ENCODE measurements at regions not wholly inside any gene's neighbourhood (a gene's known extent, or its start where the extent isn't known, plus 50 kb on each side); places are given as distances from the start of the nearest gene placed in this dataset.
"Not testable (repeated sequence)": the region's sequence is repeated elsewhere in the genome, so short reads cannot be mapped to it uniquely, and the experiment has no call there.

GRCh38 chr18:30142248-30142647 is 900.3 kb downstream of the DSC3 start:
- DNase-seq: no peak

DNA sequence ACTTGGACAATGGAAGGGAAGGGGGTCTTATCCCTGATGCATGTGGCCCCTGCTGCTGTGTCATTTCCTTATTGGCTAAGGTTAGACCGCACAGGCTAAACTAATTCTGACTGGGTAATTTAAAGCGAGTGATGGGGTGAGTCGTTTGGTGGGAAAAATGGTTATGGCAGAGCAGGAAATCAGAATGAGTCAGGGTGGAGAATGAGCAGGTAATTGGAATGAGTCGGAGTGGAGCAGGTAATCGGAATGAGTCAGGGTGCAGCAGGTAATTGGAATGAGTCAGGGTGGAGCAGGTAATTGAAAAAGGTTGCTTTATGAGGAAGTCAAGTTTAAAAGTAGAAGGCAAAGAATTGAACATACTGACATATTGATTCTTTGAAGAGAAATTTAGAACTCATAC is 901.0 kb downstream of the DSC3 start:
- DNase-seq: not testable (repeated sequence)

GRCh38 chr18:30139631-30140287 is 902.8 kb downstream of the DSC3 start:
- DNase-seq: no peak

DNA sequence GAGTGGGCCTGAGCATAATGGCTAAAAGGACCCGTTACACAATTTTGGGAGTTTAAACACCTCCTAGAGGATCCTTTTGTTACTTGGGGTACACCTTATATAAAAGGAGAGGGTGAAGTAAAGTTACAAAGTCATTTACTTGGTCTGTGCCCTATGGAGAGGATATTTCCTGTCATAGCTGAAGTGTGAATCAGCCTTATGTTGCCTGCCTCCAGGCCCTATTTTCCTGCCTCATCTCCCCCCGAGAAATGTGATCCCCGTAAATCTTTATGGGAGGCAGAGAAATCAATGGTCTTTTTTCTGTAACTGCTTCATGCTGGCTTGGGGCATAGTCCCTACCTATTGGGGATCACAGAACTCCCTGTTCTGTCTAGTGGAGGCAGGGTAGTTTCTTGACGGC is 906.6 kb downstream of the DSC3 start:
- no peak for DNase-seq

DNA sequence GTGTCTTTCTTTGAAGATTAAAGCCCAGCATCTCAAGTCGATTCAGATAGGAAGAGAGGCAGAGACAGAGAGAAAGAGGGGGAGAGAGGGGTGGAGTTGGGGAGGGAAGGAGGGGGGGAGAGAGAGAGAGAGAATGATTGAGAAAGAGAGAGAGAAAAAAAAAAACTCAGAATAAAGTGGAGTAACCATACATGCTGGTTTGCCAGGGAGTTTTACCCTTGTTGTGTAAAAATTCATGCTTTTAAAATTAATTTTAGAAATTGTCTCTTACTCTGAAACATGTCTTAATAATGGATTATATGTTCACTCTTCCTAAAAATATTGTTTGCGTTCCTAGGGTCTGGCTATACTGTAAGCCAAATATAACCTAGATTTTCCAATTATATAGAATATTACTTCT is 908.5 kb downstream of the DSC3 start:
- DNase-seq: no peak

GRCh38 chr18:30132959-30133358 is 909.6 kb downstream of the DSC3 start:
- DNase-seq: no peak

DNA sequence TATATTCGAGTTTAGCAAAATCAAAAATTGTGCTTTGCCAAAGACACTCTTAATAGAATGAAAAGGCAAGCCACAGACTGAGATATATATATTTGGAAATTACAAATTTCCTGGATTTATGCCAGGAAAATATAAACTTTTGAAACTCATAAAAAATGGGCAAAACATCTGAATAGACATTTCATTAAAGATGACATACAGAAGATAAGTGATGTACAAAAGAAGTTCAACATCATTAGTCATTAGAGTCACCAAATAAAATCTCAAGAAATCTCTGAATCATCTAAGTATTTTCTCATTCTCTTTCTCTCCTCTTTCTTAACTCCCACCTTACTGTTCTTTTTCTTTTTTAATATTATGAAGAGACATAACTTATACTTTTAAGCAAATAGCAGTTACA is 921.1 kb downstream of the DSC3 start:
- DNase-seq: no peak

GRCh38 chr18:30113454-30113853 is 929.1 kb downstream of the DSC3 start:
- no peak for DNase-seq

DNA sequence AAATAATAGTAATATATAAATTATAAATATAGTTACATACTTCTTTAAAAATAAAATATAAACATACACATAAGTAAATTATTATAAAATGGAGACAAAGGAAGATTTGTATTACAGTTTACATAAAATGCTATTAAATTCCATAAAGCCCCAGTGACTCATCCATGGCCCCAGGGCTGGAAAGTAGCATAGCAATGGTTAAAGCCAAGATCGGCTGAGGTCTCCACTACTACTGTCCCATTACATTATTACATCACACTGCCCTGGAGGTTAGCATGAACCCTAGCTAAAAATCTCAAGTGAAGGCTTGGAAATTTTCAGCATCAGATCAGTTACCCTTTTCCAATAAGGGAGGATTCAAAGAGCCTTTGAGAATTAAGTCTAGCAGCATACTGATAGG is 936.2 kb downstream of the DSC3 start:
- no peak for DNase-seq

GRCh38 chr18:30103881-30104280 is 938.7 kb downstream of the DSC3 start:
- DNase-seq: no peak

DNA sequence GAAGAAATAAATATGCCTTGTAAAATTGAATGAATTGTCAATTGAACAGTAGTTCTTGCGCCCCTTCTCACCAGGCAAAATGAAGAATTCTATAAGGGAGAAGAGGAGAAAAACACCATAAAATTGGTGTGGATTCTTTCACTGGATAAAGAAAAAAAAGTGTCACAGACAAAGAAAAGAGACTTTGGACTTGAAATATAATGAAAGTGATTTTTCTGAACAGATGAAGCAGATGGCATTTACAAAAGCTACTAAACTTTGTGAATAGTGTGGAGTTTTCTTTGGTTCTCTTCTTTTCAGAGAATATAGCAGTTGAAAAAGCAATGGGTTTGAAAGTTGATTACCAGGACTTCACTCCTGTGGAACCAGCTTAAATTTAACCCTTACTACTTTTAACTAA is 945.7 kb downstream of the DSC3 start:
- DNase-seq: no peak

GRCh38 chr18:30094556-30094955 is 948.0 kb downstream of the DSC3 start:
- DNase-seq: no peak

DNA sequence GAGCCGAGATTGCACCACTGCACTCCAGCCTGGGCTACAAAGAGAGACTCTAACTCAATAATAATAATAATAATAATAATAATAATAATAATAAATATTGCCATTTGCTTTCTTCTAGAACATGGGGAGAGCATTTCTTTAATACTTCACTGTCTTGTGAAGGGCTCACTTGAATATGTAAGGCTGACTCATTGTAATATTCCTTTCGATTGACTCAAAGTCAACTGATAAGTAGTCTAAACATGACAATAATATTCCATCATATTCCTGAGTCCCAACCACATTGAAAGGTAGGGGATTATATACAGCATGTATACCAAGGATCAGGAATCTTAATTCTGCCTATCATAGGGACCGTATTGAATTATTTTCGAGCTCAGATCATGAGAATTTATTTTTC is 949.2 kb downstream of the DSC3 start:
- DNase-seq: no peak

DNA sequence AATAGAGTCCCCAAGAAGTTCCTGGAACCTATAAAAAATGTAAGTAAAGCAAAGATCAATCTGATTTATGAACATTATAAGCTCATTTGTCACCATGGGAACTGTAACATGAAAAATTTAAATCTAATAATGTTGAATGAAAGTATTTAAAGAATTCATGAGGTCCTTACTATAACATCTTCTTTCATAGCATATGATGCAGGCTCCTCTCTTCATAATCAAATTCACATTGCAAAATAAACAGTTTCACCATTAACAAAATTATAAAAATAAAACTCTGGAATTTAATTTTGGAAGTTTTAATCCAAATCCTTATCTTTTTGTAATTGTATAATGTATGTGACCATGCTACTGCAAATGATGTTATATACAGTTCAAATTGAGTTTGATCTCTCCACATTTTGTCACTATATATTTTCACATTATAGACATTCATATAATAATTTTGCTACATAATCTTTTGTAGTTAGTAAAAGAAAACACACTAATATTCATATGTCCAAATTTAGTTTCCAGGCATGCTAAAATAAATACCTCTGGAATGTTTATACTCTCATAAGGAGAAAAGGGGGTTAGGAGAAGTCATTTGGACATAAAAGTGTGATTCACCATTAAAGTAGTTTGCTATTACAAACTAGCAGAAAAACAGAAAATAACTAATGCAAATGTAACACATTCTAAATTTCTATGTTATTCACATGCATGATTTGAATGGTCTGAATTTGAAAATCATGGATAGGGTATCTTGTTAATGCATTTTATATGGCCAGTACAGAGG is 954.1 kb downstream of the DSC3 start:
- no peak for DNase-seq

GRCh38 chr18:30086351-30086750 is 956.2 kb downstream of the DSC3 start:
- no peak for DNase-seq

- no peak for DNase-seq
Observed at GRCh38 chr18:30081122-30081521, 961.4 kb downstream of the DSC3 start.

DNA sequence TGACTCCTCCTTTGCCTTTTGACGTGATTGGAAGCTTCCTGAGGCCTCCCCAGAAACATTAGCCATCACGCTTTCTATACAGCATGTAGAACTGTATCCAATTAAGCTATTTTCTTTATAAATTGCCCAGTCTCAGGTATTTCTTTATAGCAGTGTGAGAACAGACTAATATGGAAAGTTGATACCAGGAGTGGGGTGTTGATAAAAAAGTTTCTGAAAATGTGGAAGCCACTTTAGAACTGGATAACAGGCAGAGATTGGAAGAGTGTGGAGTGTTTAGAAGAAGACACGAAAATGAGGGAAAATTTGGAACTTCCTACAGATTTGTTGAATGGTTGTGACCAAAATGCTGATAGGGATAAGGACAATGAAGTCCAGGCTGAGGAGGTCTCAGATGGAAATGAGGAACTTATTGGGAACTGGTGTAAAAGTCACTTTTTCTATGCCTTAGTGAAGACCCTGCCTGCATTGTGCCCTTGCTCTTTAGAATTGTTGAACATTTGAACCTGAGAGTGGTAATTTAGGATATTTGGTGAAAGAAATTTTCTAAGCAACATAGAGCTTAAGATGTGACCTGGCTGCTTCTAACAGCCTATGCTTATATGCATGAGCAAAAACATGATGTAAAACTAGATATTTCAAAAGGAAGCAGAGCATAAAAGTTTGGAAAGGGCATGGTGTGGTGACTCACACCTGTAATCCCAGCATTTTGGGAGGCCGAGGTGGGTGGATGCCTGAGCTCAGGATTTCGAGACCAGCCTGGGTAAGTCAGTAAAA is 969.7 kb downstream of the DSC3 start:
- no peak for DNase-seq

GRCh38 chr18:30066288-30066687 is 976.3 kb downstream of the DSC3 start:
- no peak for DNase-seq

GRCh38 chr18:30057398-30057797 is 985.1 kb downstream of the DSC3 start:
- no peak for DNase-seq

- no peak for DNase-seq
Observed at GRCh38 chr18:30056528-30056927, 986.0 kb downstream of the DSC3 start.

GRCh38 chr18:30044496-30044895 is 998.0 kb downstream of the DSC3 start:
- DNase-seq: no peak

DNA sequence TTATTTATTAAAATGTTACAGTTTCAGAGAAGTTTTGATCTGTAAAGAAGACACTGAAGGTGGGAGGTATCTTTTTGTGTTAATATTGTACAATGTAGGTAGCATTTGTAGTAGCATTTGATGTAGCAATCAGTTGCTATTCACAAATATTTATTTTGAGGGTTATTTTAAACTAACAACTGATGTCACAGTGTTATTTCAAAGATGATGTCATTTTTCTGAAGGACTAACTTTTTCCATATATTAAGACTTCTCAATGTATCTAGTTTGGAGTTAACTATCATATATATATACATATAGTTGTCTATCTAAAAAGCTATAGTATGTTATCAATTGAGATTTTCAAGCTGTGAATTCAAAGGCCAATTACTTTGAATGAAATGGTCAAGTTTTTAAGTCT is 1003.3 kb downstream of the DSC3 start:
- DNase-seq: no peak

DNA sequence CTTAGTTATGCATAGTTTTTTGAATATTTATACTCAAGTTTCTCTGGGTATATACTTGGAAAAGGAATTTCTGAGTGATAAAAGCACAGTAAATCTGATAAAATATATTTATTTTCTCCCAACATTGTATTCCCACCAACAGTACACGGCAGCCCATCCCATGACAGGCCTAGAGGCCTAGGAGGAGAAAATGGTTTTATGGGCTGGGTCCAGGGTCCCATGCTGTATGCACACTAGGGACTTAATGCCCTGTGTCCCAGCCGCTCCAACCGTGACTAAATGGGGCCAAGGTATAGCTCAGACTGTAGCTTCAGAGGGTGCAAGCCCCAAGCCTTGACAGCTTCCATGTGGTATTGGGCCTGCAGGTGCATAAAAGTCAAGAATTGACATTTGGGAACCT is 1007.7 kb downstream of the DSC3 start:
- DNase-seq: no peak

GRCh38 chr18:30016179-30016578 is 1026.4 kb downstream of the DSC3 start:
- no peak for DNase-seq

Measured in GOT3 (cell line).